Neural crest cell (in vitro differentiated cells): ENCODE measurements at regions not wholly inside any gene's neighbourhood (a gene's known extent, or its start where the extent isn't known, plus 50 kb on each side); places are given as distances from the start of the nearest gene placed in this dataset.
"Not testable (repeated sequence)": the region's sequence is repeated elsewhere in the genome, so short reads cannot be mapped to it uniquely, and the experiment has no call there.

Experiments used
- DNase-seq: peaks from one replicate; pipeline ENCODE4 v3.0.0; 2021; ENCODE audit warnings: low read depth, mixed read lengths, low spot score
- H3K27ac Mint-ChIP-seq: one replicate; pipeline ENCODE4 v1.8.0; 2021; ENCODE audit warnings: mild to moderate bottlenecking, mixed read lengths; ENCODE audit not compliant: unreplicated experiment
- H3K27me3 Mint-ChIP-seq: 2 replicates; pipeline ENCODE4 v1.8.0; 2021; ENCODE audit warnings: low read depth, mild to moderate bottlenecking, mixed read lengths
- H3K36me3 Mint-ChIP-seq: 2 replicates; pipeline ENCODE4 v1.8.0; 2021; ENCODE audit warnings: low read depth, mild to moderate bottlenecking, mixed read lengths
- H3K4me1 Mint-ChIP-seq: 2 replicates; pipeline ENCODE4 v1.8.0; 2021; ENCODE audit warnings: mixed read lengths
- H3K4me3 Mint-ChIP-seq: one replicate; pipeline ENCODE4 v1.8.0; 2021; ENCODE audit warnings: mild to moderate bottlenecking, mixed read lengths
- H3K9me3 Mint-ChIP-seq: 2 replicates; pipeline ENCODE4 v1.8.0; 2021; ENCODE audit warnings: mixed read lengths
- TF ChIP-seq, protein P1 (sequence below): fragments of 200-600 bp; sonication (generic); conservative IDR thresholded peaks from 2 replicates; pipeline ENCODE4 v1.5.0; 2021; ENCODE audit warnings: antibody characterized with exemption, mild to moderate bottlenecking

DNA sequence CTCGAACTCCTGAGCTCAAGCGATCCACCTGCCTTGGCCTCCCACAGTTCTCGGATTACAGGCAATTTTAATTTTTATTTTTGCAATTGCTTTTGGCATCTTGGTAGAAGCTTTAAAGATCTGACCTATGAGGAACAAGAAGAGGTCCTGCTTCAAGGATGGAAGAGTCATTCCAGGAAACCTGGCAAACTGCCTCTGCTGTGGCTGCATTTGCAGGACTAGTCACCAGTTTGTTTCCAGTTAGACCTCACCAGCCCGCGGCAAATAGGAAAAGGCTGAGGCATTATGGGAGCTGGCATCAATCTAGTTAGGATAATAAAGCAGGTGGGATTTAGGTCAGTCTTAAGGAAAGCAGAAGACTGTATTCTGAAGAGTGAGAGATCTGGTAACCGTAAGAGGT is 51.9 kb upstream of the LAS1L start:
- Mint-ChIP-seq H3K9me3 (peaks cover 6% of the 10 kb centered on the region), H3K36me3 (peaks cover 3% of the 10 kb centered on the region), H3K4me3 (no peak overlapping the region), H3K4me1 (peaks cover 12% of the 10 kb centered on the region), H3K27ac (no peak overlapping the region), H3K27me3 (no peaks in the 10 kb centered on the region)
- DNase-seq: no peak
- TF ChIP-seq, protein P1, sequence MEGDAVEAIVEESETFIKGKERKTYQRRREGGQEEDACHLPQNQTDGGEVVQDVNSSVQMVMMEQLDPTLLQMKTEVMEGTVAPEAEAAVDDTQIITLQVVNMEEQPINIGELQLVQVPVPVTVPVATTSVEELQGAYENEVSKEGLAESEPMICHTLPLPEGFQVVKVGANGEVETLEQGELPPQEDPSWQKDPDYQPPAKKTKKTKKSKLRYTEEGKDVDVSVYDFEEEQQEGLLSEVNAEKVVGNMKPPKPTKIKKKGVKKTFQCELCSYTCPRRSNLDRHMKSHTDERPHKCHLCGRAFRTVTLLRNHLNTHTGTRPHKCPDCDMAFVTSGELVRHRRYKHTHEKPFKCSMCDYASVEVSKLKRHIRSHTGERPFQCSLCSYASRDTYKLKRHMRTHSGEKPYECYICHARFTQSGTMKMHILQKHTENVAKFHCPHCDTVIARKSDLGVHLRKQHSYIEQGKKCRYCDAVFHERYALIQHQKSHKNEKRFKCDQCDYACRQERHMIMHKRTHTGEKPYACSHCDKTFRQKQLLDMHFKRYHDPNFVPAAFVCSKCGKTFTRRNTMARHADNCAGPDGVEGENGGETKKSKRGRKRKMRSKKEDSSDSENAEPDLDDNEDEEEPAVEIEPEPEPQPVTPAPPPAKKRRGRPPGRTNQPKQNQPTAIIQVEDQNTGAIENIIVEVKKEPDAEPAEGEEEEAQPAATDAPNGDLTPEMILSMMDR: no peak

DNA sequence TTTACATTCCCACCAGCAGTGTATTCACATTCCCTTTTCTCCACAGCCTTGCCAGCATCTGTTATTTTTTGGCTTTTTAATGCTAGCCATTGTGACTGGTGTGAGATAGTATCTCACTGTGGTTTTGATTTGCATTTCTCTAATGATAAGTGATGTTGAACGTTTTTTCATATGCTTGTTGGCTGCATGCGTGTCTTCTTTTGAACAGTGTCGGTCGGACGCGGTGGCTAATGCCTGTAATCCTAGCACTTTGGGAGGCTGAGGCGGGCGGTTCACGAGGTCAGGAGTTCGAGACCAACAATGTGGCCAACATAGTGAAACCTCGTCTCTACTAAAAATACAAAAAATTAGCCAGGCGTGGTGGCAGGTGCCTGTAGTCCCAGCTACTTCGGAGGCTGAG is 50.6 kb upstream of the LAS1L start:
- not testable (repeated sequence) for H3K27ac Mint-ChIP-seq, H3K27me3 Mint-ChIP-seq, H3K9me3 Mint-ChIP-seq

More for the DNA sequence above, 50.6 kb upstream of the LAS1L start:
- H3K4me3 Mint-ChIP-seq, DNase-seq, H3K36me3 Mint-ChIP-seq: not testable (repeated sequence)
- H3K4me1 Mint-ChIP-seq: peaks cover 12% of the 10 kb centered on the region
